Neural progenitor cell (in vitro differentiated cells): ENCODE measurements at regions not wholly inside any gene's neighbourhood (a gene's known extent, or its start where the extent isn't known, plus 50 kb on each side); places are given as distances from the start of the nearest gene placed in this dataset.

Experiments
- DNase-seq: peaks from one replicate; pipeline ENCODE4 v3.0.0-alpha.2; 2016; ENCODE audit warnings: low spot score
- H2AFZ ChIP-seq: fragments of 200-600 bp; sonication (generic); replicated peaks from 2 replicates; pipeline ENCODE4 v1.6.1; 2016; ENCODE audit warnings: antibody characterized with exemption
- H3F3A ChIP-seq: fragments of 200-600 bp; sonication (generic); 2 replicates; pipeline ENCODE4 v1.6.1; 2016; ENCODE audit warnings: antibody characterized with exemption, low read depth
- H3K27ac ChIP-seq: fragments of 200-600 bp; sonication (generic); 2 replicates; pipeline ENCODE4 v1.5.1; 2016; ENCODE audit warnings: mild to moderate bottlenecking
- H3K27me3 ChIP-seq: fragments of 200-600 bp; sonication (generic); 2 replicates; pipeline ENCODE4 v1.6.1; 2016; ENCODE audit warnings: mild to moderate bottlenecking, moderate library complexity
- H3K36me3 ChIP-seq: fragments of 200-600 bp; sonication (generic); 2 replicates; pipeline ENCODE4 v1.5.1; 2016
- H3K4me1 ChIP-seq: fragments of 200-600 bp; sonication (generic); 2 replicates; pipeline ENCODE4 v1.6.1; 2016; ENCODE audit warnings: mixed run types
- H3K4me2 ChIP-seq: fragments of 200-600 bp; sonication (generic); 2 replicates; pipeline ENCODE4 v1.6.1; 2016
- H3K4me3 ChIP-seq: fragments of 200-600 bp; sonication (generic); 2 replicates; pipeline ENCODE4 v1.5.1; 2016
- H3K79me2 ChIP-seq: fragments of 200-600 bp; sonication (generic); 2 replicates; pipeline ENCODE4 v1.6.1; 2016; ENCODE audit warnings: low read depth
- H3K9ac ChIP-seq: fragments of 200-600 bp; sonication (generic); 2 replicates; pipeline ENCODE4 v1.6.1; 2016
- H3K9me3 ChIP-seq: fragments of 200-600 bp; sonication (generic); 2 replicates; pipeline ENCODE4 v1.5.1; 2016; ENCODE audit warnings: low read depth
- H4K20me1 ChIP-seq: fragments of 200-600 bp; sonication (generic); 2 replicates; pipeline ENCODE4 v1.6.1; 2016; ENCODE audit warnings: low read depth
- H3K27ac Mint-ChIP-seq: 3 replicates; pipeline ENCODE4 v1.8.0; 2021; ENCODE audit warnings: mixed read lengths
- H3K27me3 Mint-ChIP-seq: 2 replicates; pipeline ENCODE4 v1.8.0; 2022; ENCODE audit warnings: low read depth, mild to moderate bottlenecking, inconsistent platforms, moderate library complexity, mixed read lengths; ENCODE audit not compliant: insufficient read depth
- H3K36me3 Mint-ChIP-seq: 3 replicates; pipeline ENCODE4 v1.8.0; 2021; ENCODE audit warnings: mixed read lengths
- H3K4me1 Mint-ChIP-seq: 3 replicates; pipeline ENCODE4 v1.8.0; 2021; ENCODE audit warnings: mixed read lengths
- H3K4me3 Mint-ChIP-seq: 3 replicates; pipeline ENCODE4 v1.8.0; 2021; ENCODE audit warnings: mild to moderate bottlenecking, moderate library complexity, mixed read lengths
- H3K9me3 Mint-ChIP-seq: 3 replicates; pipeline ENCODE4 v1.8.0; 2020; ENCODE audit warnings: mixed read lengths
- EZH2 ChIP-seq: fragments of 200-600 bp; sonication (generic); IDR thresholded peaks from 2 replicates; pipeline ENCODE4 v1.6.1; 2017; ENCODE audit warnings: antibody characterized with exemption, mild to moderate bottlenecking, moderate library complexity
- EZH2phosphoT487 ChIP-seq: fragments of 200-600 bp; sonication (generic); IDR thresholded peaks from 2 replicates; pipeline ENCODE4 v1.6.1; 2017; ENCODE audit warnings: antibody characterized with exemption
- TF ChIP-seq, protein P1 (sequence below): fragments of 200-600 bp; sonication (generic); IDR thresholded peaks from 2 replicates; pipeline ENCODE4 v1.5.1; 2017; ENCODE audit warnings: antibody characterized with exemption, mild to moderate bottlenecking

DNA sequence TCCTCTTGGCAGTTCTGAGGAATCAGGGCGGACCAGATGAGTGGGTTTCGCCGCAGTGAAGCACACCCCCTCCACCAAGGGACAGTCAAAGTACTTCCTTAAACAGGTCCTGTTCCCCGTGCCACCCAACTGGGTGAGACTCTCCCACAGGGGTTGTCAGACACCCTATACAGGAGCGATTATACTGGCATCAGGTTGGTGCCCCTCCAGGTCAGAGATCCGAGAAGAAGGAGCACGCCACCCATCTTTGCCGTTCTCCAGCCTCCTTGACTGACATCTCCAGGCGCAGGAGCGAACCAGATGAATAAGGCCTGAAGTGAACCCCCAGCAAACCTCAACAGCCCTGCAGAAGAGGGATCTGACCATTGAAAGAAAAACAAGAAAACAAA lies 108.1 kb upstream of the ZBTB20 start:
- Histone ChIP-seq H3K9me3 (no peaks in the 10 kb centered on the region), H3K4me2 (no peak overlapping the region), H3K27ac (no peak overlapping the region), H3K4me1 (no peaks in the 10 kb centered on the region), H3K9ac (no peak overlapping the region), H3K79me2 (no peaks in the 10 kb centered on the region), H3K36me3 (no peaks in the 10 kb centered on the region), H2AFZ (no peak overlapping the region), H4K20me1 (no peaks in the 10 kb centered on the region), H3K4me3 (no peak overlapping the region), H3K27me3 (no peaks in the 10 kb centered on the region), H3F3A (no peaks in the 10 kb centered on the region)
- Mint-ChIP-seq H3K27ac (peak overlapping the region; percentile 26), H3K27me3 (peaks cover 5% of the 10 kb centered on the region), H3K4me3 (no peak overlapping the region), H3K36me3 (peaks cover 3% of the 10 kb centered on the region), H3K4me1 (peaks cover 2% of the 10 kb centered on the region), H3K9me3 (peaks cover 28% of the 10 kb centered on the region)
- TF ChIP-seq, protein P1, sequence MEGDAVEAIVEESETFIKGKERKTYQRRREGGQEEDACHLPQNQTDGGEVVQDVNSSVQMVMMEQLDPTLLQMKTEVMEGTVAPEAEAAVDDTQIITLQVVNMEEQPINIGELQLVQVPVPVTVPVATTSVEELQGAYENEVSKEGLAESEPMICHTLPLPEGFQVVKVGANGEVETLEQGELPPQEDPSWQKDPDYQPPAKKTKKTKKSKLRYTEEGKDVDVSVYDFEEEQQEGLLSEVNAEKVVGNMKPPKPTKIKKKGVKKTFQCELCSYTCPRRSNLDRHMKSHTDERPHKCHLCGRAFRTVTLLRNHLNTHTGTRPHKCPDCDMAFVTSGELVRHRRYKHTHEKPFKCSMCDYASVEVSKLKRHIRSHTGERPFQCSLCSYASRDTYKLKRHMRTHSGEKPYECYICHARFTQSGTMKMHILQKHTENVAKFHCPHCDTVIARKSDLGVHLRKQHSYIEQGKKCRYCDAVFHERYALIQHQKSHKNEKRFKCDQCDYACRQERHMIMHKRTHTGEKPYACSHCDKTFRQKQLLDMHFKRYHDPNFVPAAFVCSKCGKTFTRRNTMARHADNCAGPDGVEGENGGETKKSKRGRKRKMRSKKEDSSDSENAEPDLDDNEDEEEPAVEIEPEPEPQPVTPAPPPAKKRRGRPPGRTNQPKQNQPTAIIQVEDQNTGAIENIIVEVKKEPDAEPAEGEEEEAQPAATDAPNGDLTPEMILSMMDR = no peak
- no peak for TF ChIP-seq EZH2
- no peak for TF ChIP-seq EZH2phosphoT487
- DNase-seq = no peak

DNA sequence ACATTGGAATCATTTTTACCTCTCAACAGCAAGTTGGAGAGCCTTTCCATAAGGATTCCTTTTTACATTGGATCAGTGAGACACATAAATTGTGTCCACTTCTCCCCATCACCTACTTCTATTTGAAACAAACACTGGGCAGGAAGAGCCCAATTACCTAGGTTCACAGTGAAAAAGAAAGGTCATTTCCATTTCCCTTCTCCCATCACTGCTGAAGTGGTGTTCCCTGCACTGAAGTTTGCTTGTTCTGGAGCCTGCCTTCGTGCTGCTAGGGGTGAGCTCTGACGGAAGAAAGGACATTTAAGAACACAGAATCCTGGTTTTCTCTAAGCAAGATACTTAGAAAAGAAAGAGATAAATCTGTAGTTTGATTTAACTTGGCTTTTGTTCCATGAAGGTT lies 123.8 kb upstream of the ZBTB20 start:
- no peak overlapping the region for H3K4me2 ChIP-seq
- Mint-ChIP-seq H3K4me3 (no peak overlapping the region), H3K36me3 (no peaks in the 10 kb centered on the region), H3K27ac (peak overlapping the region; percentile 92), H3K9me3 (peaks cover 6% of the 10 kb centered on the region), H3K4me1 (peaks cover 41% of the 10 kb centered on the region), H3K27me3 (no peaks in the 10 kb centered on the region)
- no peak overlapping the region for H3K27ac ChIP-seq
- H4K20me1 ChIP-seq = no peaks in the 10 kb centered on the region
- no peak overlapping the region for H3K4me3 ChIP-seq
- no peaks in the 10 kb centered on the region for H3K4me1 ChIP-seq
- no peaks in the 10 kb centered on the region for H3K27me3 ChIP-seq
- H3K9ac ChIP-seq = no peak overlapping the region
- TF ChIP-seq EZH2 (no peak), EZH2phosphoT487 (no peak)
- TF ChIP-seq, protein P1 = no peak
- no peaks in the 10 kb centered on the region for H3K9me3 ChIP-seq
- H3K79me2 ChIP-seq = no peaks in the 10 kb centered on the region
- no peak overlapping the region for H2AFZ ChIP-seq
- DNase-seq = no peak
- H3K36me3 ChIP-seq = no peaks in the 10 kb centered on the region
- H3F3A ChIP-seq = no peaks in the 10 kb centered on the region

DNA sequence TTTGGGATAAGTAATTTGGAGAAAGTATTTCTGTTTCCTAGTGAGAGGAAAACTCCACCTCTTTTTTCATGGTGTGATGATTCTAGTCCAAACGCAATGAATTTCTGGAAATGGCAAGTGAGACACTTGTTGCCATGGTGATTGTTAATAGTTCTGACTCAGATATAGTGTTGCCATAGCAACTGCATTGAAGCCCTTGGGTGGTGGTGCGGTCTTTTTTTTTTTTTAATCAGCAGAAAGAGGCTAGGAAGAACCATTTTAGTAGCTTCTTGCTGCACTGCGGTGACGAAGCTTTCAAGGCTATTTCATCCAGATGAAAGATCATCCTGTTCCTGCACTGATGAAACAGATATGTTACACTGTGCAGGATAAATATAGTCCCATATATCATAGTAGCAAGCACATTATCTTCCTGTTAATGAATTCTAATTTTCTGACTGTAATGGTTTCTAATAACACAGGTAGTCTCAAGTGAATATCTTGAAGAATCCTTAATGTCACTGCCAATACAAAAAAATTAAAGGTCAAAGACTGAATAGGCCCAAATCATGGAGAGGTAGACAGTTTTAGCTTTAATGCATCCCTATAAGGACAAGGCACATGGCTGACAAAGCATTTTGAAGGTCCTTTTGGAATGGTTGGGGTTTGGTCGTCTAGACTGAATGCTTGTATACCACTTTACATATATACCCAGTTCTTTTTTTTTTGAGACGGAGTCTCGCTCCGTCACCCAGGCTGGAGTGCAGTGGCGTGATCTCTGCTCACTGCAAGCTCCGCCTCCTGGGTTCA lies 125.1 kb upstream of the ZBTB20 start:
- Histone ChIP-seq H3F3A (no peaks in the 10 kb centered on the region), H3K4me2 (no peak overlapping the region), H3K27me3 (no peaks in the 10 kb centered on the region), H3K27ac (no peak overlapping the region), H4K20me1 (no peaks in the 10 kb centered on the region), H3K9me3 (no peaks in the 10 kb centered on the region), H3K9ac (no peak overlapping the region), H3K4me3 (no peak overlapping the region), H3K79me2 (no peaks in the 10 kb centered on the region), H3K4me1 (no peaks in the 10 kb centered on the region), H2AFZ (no peak overlapping the region), H3K36me3 (no peaks in the 10 kb centered on the region)
- no peak for TF ChIP-seq EZH2
- TF ChIP-seq, protein P1 = no peak
- no peak for TF ChIP-seq EZH2phosphoT487
- H3K27me3 Mint-ChIP-seq = no peaks in the 10 kb centered on the region
- H3K4me3 Mint-ChIP-seq = no peak overlapping the region
- peaks cover 38% of the 10 kb centered on the region for H3K4me1 Mint-ChIP-seq
- no peaks in the 10 kb centered on the region for H3K36me3 Mint-ChIP-seq
- DNase-seq = peak; percentile 3
- H3K9me3 Mint-ChIP-seq = peaks cover 6% of the 10 kb centered on the region
- peak overlapping the region; percentile 85 for H3K27ac Mint-ChIP-seq
